BE2C (cell line): ENCODE measurements at regions not wholly inside any gene's neighbourhood (a gene's known extent, or its start where the extent isn't known, plus 50 kb on each side); places are given as distances from the start of the nearest gene placed in this dataset.

Experiments used
- DNase-seq: peaks from one replicate; pipeline ENCODE4 v3.0.0-alpha.2; 2020
- H3K27me3 ChIP-seq: fragments of 250-450 bp; sonication (Bioruptor Pico); 2 replicates; pipeline ENCODE4 v1.5.1; 2020; ENCODE audit warnings: mild to moderate bottlenecking
- H3K36me3 ChIP-seq: fragments of 250-450 bp; sonication (Bioruptor Pico); 2 replicates; pipeline ENCODE4 v1.5.1; 2020; ENCODE audit warnings: mild to moderate bottlenecking
- H3K4me1 ChIP-seq: fragments of 250-450 bp; sonication (Bioruptor Pico); 2 replicates; pipeline ENCODE4 v1.5.1; 2020
- H3K4me3 ChIP-seq: 2 replicates; pipeline ENCODE4 v1.5.1; 2011; ENCODE audit warnings: low read depth, low read length
- H3K9me3 ChIP-seq: fragments of 250-450 bp; sonication (Bioruptor Pico); 2 replicates; pipeline ENCODE4 v1.5.1; 2020
- CTCF ChIP-seq: IDR thresholded peaks from 2 replicates; pipeline ENCODE4 v1.5.1; 2012; ENCODE audit warnings: mild to moderate bottlenecking, low read depth, low read length

GRCh38 chr1:79198832-79199231 lies 192.3 kb upstream of the ADGRL4 start:
- Histone ChIP-seq H3K4me3 (no peak overlapping the region), H3K27me3 (no peaks in the 10 kb centered on the region), H3K9me3 (no peaks in the 10 kb centered on the region), H3K36me3 (no peaks in the 10 kb centered on the region), H3K4me1 (no peaks in the 10 kb centered on the region)
- no peak for TF ChIP-seq CTCF
- no peak for DNase-seq

- no peaks in the 10 kb centered on the region for H3K9me3 ChIP-seq
- DNase-seq: no peak
- H3K36me3 ChIP-seq: no peaks in the 10 kb centered on the region
- H3K4me3 ChIP-seq: no peak overlapping the region
- no peaks in the 10 kb centered on the region for H3K4me1 ChIP-seq
- H3K27me3 ChIP-seq: no peaks in the 10 kb centered on the region
- peak; percentile 31 for TF ChIP-seq CTCF
These were observed 190.9 kb upstream of the ADGRL4 start for GRCh38 chr1:79197421-79197820.

GRCh38 chr1:79196211-79196610 lies 189.7 kb upstream of the ADGRL4 start:
- H3K36me3 ChIP-seq: no peaks in the 10 kb centered on the region
- H3K9me3 ChIP-seq: no peaks in the 10 kb centered on the region
- H3K4me3 ChIP-seq: no peak overlapping the region
- no peaks in the 10 kb centered on the region for H3K4me1 ChIP-seq
- no peak for DNase-seq
- TF ChIP-seq CTCF: no peak
- H3K27me3 ChIP-seq: no peaks in the 10 kb centered on the region

GRCh38 chr1:79193211-79194079 lies 186.9 kb upstream of the ADGRL4 start:
- TF ChIP-seq CTCF: no peak
- no peak overlapping the region for H3K4me3 ChIP-seq
- DNase-seq: no peak

GRCh38 chr1:79190074-79190473 lies 183.5 kb upstream of the ADGRL4 start:
- no peak for TF ChIP-seq CTCF

More at GRCh38 chr1:79193211-79194079, 186.9 kb upstream of the ADGRL4 start:
- Histone ChIP-seq H3K27me3 (no peaks in the 10 kb centered on the region), H3K36me3 (no peaks in the 10 kb centered on the region), H3K9me3 (no peaks in the 10 kb centered on the region), H3K4me1 (no peaks in the 10 kb centered on the region)

GRCh38 chr1:79188337-79188736 lies 181.8 kb upstream of the ADGRL4 start:
- DNase-seq: no peak
- Histone ChIP-seq H3K4me3 (no peak overlapping the region), H3K4me1 (no peaks in the 10 kb centered on the region), H3K36me3 (no peaks in the 10 kb centered on the region), H3K9me3 (no peaks in the 10 kb centered on the region), H3K27me3 (no peaks in the 10 kb centered on the region)
- TF ChIP-seq CTCF: no peak

More at GRCh38 chr1:79190074-79190473, 183.5 kb upstream of the ADGRL4 start:
- Histone ChIP-seq H3K36me3 (no peaks in the 10 kb centered on the region), H3K27me3 (no peaks in the 10 kb centered on the region), H3K9me3 (no peaks in the 10 kb centered on the region), H3K4me3 (no peak overlapping the region), H3K4me1 (no peaks in the 10 kb centered on the region)
- no peak for DNase-seq
